22Rv1 (cell line): ENCODE measurements at regions not wholly inside any gene's neighbourhood (a gene's known extent, or its start where the extent isn't known, plus 50 kb on each side); places are given as distances from the start of the nearest gene placed in this dataset.

ENCODE experiments used
- CTCF ChIP-seq: fragments of 450-650 bp; IDR thresholded peaks from 2 replicates; pipeline ENCODE4 v1.5.1; 2017; ENCODE audit warnings: mild to moderate bottlenecking
- ZFX ChIP-seq: fragments of 450-650 bp; IDR thresholded peaks from 2 replicates; pipeline ENCODE4 v1.6.1; 2017; ENCODE audit warnings: antibody characterized with exemption, borderline replicate concordance

DNA sequence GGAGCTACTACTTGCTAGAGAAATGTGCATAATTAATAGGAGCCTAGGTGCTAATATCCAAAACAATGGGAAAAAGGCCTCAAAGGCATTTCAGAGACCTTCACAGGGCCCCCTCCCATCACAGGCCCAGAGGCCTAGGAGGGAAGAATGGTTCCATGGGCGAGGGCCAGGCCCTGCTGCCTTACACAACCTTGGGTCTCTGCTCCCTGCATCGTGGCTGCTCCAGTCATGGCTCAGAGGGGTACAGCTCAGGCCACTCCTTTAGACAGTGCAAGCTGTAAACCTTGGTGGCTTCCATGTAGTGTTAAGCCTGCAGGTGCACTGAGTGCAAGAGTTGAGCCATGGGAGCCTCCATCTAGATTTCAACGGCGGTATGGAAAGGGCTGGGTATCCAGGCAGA lies 429.2 kb downstream of the FIGN start:
- TF ChIP-seq CTCF (no peak), ZFX (no peak)
